Stomach (tissue), 4 donors: ENCODE measurements at regions not wholly inside any gene's neighbourhood (a gene's known extent, or its start where the extent isn't known, plus 50 kb on each side); places are given as distances from the start of the nearest gene placed in this dataset.

Experiments
- CTCF ChIP-seq, 7 experiments: fragments of 450-650 bp in 4 of 7; fragments of 200-600 bp in 3 of 7; sonication (generic) in 3 of 7; IDR thresholded peaks; one replicate each; pipeline ENCODE4 v1.5.1; 2016 to 2019; ENCODE audit warnings: antibody characterized with exemption in 7 of 7, control low read depth in 2 of 7, mild to moderate bottlenecking in 1 of 7
- POLR2AphosphoS5 ChIP-seq, 3 donors: sonication (generic); formaldehyde crosslinking; IDR thresholded peaks; one replicate each; pipeline ENCODE4 v1.6.1; 2016; ENCODE audit warnings: antibody characterized with exemption in 3 of 3

GRCh38 chr22:42185915-42186439, 55.4 kb upstream of the CYP2D6 start:
- no peak for TF ChIP-seq POLR2AphosphoS5 (IDR thresholded peaks at IDR 0.05)
- TF ChIP-seq CTCF (IDR thresholded peaks at IDR 0.05): no peak
